Nephron (organoid): ENCODE measurements at regions not wholly inside any gene's neighbourhood (a gene's known extent, or its start where the extent isn't known, plus 50 kb on each side); places are given as distances from the start of the nearest gene placed in this dataset.

Experiments
- H3K27ac Mint-ChIP-seq, 3 experiments: 2 replicates each; pipeline ENCODE4 v1.8.0; 2020; ENCODE audit warnings: mixed read lengths in 3 of 3, mild to moderate bottlenecking in 2 of 3, moderate library complexity in 1 of 3
- H3K27me3 Mint-ChIP-seq: 2 replicates; pipeline ENCODE4 v1.8.0; 2021; ENCODE audit warnings: low read depth, mild to moderate bottlenecking, moderate library complexity, mixed read lengths
- H3K36me3 Mint-ChIP-seq: 2 replicates; pipeline ENCODE4 v1.8.0; 2020; ENCODE audit warnings: low read depth, mixed read lengths
- H3K4me1 Mint-ChIP-seq: 2 replicates; pipeline ENCODE4 v1.8.0; 2020; ENCODE audit warnings: mixed read lengths
- H3K4me3 Mint-ChIP-seq, 3 experiments: 2 replicates each; pipeline ENCODE4 v1.8.0; 2020; ENCODE audit warnings: mild to moderate bottlenecking in 3 of 3, mixed read lengths in 3 of 3, moderate library complexity in 2 of 3
- H3K9me3 Mint-ChIP-seq: 2 replicates; pipeline ENCODE4 v1.8.0; 2020; ENCODE audit warnings: mixed read lengths
- TF ChIP-seq, protein P1 (sequence below), 3 experiments: fragments of 200-600 bp; sonication (generic); IDR thresholded peaks; one replicate each; pipeline ENCODE4 v1.5.0; 2021; ENCODE audit warnings: antibody characterized with exemption in 3 of 3; ENCODE audit not compliant: unreplicated experiment in 3 of 3

- no peak overlapping the region for H3K4me3 Mint-ChIP-seq
- H3K27ac Mint-ChIP-seq: no peak overlapping the region
- TF ChIP-seq, protein P1, sequence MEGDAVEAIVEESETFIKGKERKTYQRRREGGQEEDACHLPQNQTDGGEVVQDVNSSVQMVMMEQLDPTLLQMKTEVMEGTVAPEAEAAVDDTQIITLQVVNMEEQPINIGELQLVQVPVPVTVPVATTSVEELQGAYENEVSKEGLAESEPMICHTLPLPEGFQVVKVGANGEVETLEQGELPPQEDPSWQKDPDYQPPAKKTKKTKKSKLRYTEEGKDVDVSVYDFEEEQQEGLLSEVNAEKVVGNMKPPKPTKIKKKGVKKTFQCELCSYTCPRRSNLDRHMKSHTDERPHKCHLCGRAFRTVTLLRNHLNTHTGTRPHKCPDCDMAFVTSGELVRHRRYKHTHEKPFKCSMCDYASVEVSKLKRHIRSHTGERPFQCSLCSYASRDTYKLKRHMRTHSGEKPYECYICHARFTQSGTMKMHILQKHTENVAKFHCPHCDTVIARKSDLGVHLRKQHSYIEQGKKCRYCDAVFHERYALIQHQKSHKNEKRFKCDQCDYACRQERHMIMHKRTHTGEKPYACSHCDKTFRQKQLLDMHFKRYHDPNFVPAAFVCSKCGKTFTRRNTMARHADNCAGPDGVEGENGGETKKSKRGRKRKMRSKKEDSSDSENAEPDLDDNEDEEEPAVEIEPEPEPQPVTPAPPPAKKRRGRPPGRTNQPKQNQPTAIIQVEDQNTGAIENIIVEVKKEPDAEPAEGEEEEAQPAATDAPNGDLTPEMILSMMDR (IDR thresholded peaks at IDR 0.05; ENCODE audit: unreplicated experiment in 3 of 3): no peak
- H3K9me3 Mint-ChIP-seq: peaks cover 17% of the 10 kb centered on the region
- H3K4me1 Mint-ChIP-seq: no peaks in the 10 kb centered on the region
- no peaks in the 10 kb centered on the region for H3K27me3 Mint-ChIP-seq
- no peaks in the 10 kb centered on the region for H3K36me3 Mint-ChIP-seq
These were observed 73.8 kb upstream of the MANEA start for GRCh38 chr6:95503568-95503967.

DNA sequence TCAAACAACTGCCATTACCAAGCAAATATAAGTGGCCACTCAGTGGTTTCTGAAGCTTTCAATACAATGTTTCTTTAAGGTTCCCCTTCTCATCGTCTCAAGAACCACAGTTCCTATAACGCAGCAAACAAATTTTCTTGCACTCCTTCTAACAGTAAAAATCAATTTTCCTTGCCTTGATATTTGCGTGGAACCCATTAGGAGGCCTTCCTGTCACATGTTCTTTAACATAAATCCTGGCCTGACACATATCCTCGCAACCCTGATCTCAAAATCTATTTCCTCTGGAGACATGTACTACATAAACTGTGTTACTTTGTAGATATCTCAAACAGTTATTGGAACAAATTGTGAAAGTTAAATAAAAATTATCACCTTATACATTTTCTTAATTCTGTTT, 65.9 kb upstream of the MANEA start:
- no peak overlapping the region for H3K4me3 Mint-ChIP-seq

GRCh38 chr6:95515975-95516374, 61.4 kb upstream of the MANEA start:
- Mint-ChIP-seq H3K4me1 (no peaks in the 10 kb centered on the region), H3K9me3 (no peaks in the 10 kb centered on the region)
- TF ChIP-seq, protein P1 (IDR thresholded peaks at IDR 0.05; ENCODE audit: unreplicated experiment in 3 of 3): no peak

More for the DNA sequence above, 65.9 kb upstream of the MANEA start:
- no peaks in the 10 kb centered on the region for H3K36me3 Mint-ChIP-seq
- no peak overlapping the region for H3K27ac Mint-ChIP-seq
- no peaks in the 10 kb centered on the region for H3K9me3 Mint-ChIP-seq
- TF ChIP-seq, protein P1 (IDR thresholded peaks at IDR 0.05; ENCODE audit: unreplicated experiment in 3 of 3): no peak
- no peaks in the 10 kb centered on the region for H3K4me1 Mint-ChIP-seq
- H3K27me3 Mint-ChIP-seq: no peaks in the 10 kb centered on the region

GRCh38 chr6:95517004-95517403, 60.3 kb upstream of the MANEA start:
- H3K4me3 Mint-ChIP-seq: no peak overlapping the region
- no peak overlapping the region for H3K27ac Mint-ChIP-seq
- no peaks in the 10 kb centered on the region for H3K36me3 Mint-ChIP-seq
- no peaks in the 10 kb centered on the region for H3K9me3 Mint-ChIP-seq
- TF ChIP-seq, protein P1 (IDR thresholded peaks at IDR 0.05; ENCODE audit: unreplicated experiment in 3 of 3): no peak
- H3K27me3 Mint-ChIP-seq: no peaks in the 10 kb centered on the region
- H3K4me1 Mint-ChIP-seq: no peaks in the 10 kb centered on the region

More at GRCh38 chr6:95515975-95516374, 61.4 kb upstream of the MANEA start:
- Mint-ChIP-seq H3K27ac (no peak overlapping the region), H3K4me3 (no peak overlapping the region), H3K36me3 (no peaks in the 10 kb centered on the region), H3K27me3 (no peaks in the 10 kb centered on the region)

GRCh38 chr6:95517568-95517967, 59.8 kb upstream of the MANEA start:
- no peaks in the 10 kb centered on the region for H3K36me3 Mint-ChIP-seq
- no peaks in the 10 kb centered on the region for H3K4me1 Mint-ChIP-seq
- H3K9me3 Mint-ChIP-seq: no peaks in the 10 kb centered on the region
- TF ChIP-seq, protein P1 (IDR thresholded peaks at IDR 0.05; ENCODE audit: unreplicated experiment in 3 of 3): no peak
- no peak overlapping the region for H3K4me3 Mint-ChIP-seq
- H3K27ac Mint-ChIP-seq: no peak overlapping the region
- no peaks in the 10 kb centered on the region for H3K27me3 Mint-ChIP-seq

DNA sequence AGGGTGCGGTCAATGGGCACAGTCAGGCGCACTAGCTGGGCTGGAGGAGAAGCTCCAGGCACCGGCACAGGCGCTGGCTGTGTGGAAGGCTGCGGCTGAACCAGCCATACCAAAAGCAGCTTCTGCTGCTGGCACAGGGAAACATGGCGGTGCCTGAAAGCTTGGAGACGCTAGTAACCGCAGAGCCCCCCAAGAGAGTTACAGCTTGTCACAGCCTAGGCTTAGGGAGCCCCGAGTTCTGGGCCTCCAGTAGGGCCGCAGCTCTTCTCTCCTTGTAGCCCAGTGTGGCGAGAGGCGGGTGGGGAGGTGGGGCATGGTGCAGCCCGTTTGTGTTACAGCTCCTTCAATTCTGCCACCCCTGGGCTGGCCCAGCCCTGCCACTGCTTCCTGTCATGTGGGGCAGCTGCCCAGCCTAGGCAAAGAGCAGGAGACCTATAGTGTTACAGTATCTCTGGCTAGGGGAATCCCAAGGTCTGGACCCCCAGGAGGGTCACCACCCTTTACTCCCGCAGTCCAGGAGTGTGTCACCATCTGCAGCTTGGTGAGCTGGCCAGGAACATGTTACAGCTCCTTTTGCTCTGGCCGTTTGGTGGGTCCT, 58.6 kb upstream of the MANEA start:
- TF ChIP-seq, protein P1 (IDR thresholded peaks at IDR 0.05; ENCODE audit: unreplicated experiment in 3 of 3): no peak
- Mint-ChIP-seq H3K27ac (no peak overlapping the region), H3K4me1 (no peaks in the 10 kb centered on the region), H3K27me3 (no peaks in the 10 kb centered on the region), H3K4me3 (no peak overlapping the region), H3K36me3 (no peaks in the 10 kb centered on the region), H3K9me3 (no peaks in the 10 kb centered on the region)
